Transverse colon (tissue), 3 donors: ENCODE measurements at regions not wholly inside any gene's neighbourhood (a gene's known extent, or its start where the extent isn't known, plus 50 kb on each side); places are given as distances from the start of the nearest gene placed in this dataset.

Source experiments
- CTCF ChIP-seq, 5 experiments: fragments of 200-600 bp in 3 of 5; fragments of 450-650 bp in 2 of 5; sonication (generic) in 3 of 5; IDR thresholded peaks; 1 replicate in 2 of 5; 2 replicates in 3 of 5; pipeline ENCODE4 v1.5.1; 2016 to 2017; ENCODE audit warnings: antibody characterized with exemption in 5 of 5, inconsistent platforms in 3 of 5, mild to moderate bottlenecking in 2 of 5, moderate library complexity in 1 of 5
- EP300 ChIP-seq: sonication (generic); formaldehyde crosslinking; IDR thresholded peaks from one replicate; pipeline ENCODE4 v1.6.1; 2017; ENCODE audit warnings: antibody characterized with exemption, low read depth
- POLR2A ChIP-seq: fragments of 450-650 bp; IDR thresholded peaks from one replicate; pipeline ENCODE4 v1.6.1; 2016; ENCODE audit warnings: antibody characterized with exemption, mild to moderate bottlenecking, moderate library complexity

- no peak for TF ChIP-seq POLR2A
- TF ChIP-seq CTCF (IDR thresholded peaks at IDR 0.05): no peak
- no peak for TF ChIP-seq EP300
These were observed 67.7 kb upstream of the NR2F2 start for GRCh38 chr15:96262549-96263489.
